GM12878 (cell line): ENCODE measurements at regions not wholly inside any gene's neighbourhood (a gene's known extent, or its start where the extent isn't known, plus 50 kb on each side); places are given as distances from the start of the nearest gene placed in this dataset.

Experiments
- ATF2 ChIP-seq: IDR thresholded peaks from 2 replicates; pipeline ENCODE4 v1.6.1; 2012; ENCODE audit warnings: low read length, inconsistent platforms
- BHLHE40 ChIP-seq, 2 experiments: fragments of 450-650 bp in 1 of 2; IDR thresholded peaks; 2 replicates each; pipeline ENCODE4 v1.6.1; 2011 to 2017; ENCODE audit warnings: low read depth in 2 of 2, borderline replicate concordance in 1 of 2, improper control_type of control experiment in 1 of 2, low read length in 1 of 2, mild to moderate bottlenecking in 1 of 2
- CBFB ChIP-seq: IDR thresholded peaks from 2 replicates; pipeline ENCODE4 v1.6.1; 2016; ENCODE audit warnings: antibody characterized with exemption, low read depth
- CTCF ChIP-seq, 3 experiments: IDR thresholded peaks in 2 of 3; conservative IDR thresholded peaks in 1 of 3; 2 replicates each; pipeline ENCODE4 v1.5.1; 2011; ENCODE audit warnings: low read depth in 3 of 3, low read length in 3 of 3, mild to moderate bottlenecking in 3 of 3, control low read depth in 2 of 3, moderate library complexity in 2 of 3, inconsistent platforms in 1 of 3, mixed read lengths in 1 of 3; ENCODE audit not compliant: control insufficient read depth in 2 of 3, insufficient read depth in 1 of 3; ENCODE audit errors: extremely low read depth in 1 of 3
- NFYB ChIP-seq: IDR thresholded peaks from 2 replicates; pipeline ENCODE4 v1.6.1; 2011; ENCODE audit warnings: low read depth, mild to moderate bottlenecking, low read length, improper control_type of control experiment, moderate library complexity; ENCODE audit not compliant: insufficient read depth
- NRF1 ChIP-seq: conservative IDR thresholded peaks from 2 replicates; pipeline ENCODE4 v1.6.1; 2011; ENCODE audit warnings: mild to moderate bottlenecking, low read depth, low read length, improper control_type of control experiment
- RELB ChIP-seq: fragments of 450-650 bp; IDR thresholded peaks from 2 replicates; pipeline ENCODE4 v1.6.1; 2017; ENCODE audit warnings: low read depth, mild to moderate bottlenecking, moderate library complexity
- SMARCA5 ChIP-seq: fragments of 450-650 bp; IDR thresholded peaks from 2 replicates; pipeline ENCODE4 v1.6.1; 2017; ENCODE audit warnings: mild to moderate bottlenecking
- ZBTB4 ChIP-seq: fragments of 450-650 bp; formaldehyde crosslinking; IDR thresholded peaks from 2 replicates; pipeline ENCODE4 v1.4.0; 2022; ENCODE audit warnings: mild to moderate bottlenecking, moderate library complexity

- TF ChIP-seq CTCF (IDR thresholded peaks at IDR 0.05 in 2 of 3, conservative IDR thresholded peaks at IDR 0.05 in 1 of 3; ENCODE audit: control insufficient read depth in 2 of 3, extremely low read depth in 1 of 3, insufficient read depth in 1 of 3, low read depth in 3 of 3, low read length in 3 of 3) (peak in 1 of 3 experiments; percentile 21; a peak in 1 of 6 replicates), BHLHE40 (IDR thresholded peaks at IDR 0.05; ENCODE audit: borderline replicate concordance in 1 of 2, low read depth in 2 of 2, low read length in 1 of 2) (no peak), CBFB (no peak), NFYB (no peak), NRF1 (no peak), ATF2 (no peak), RELB (no peak), ZBTB4 (CRISPR knock-in tag) (no peak), SMARCA5 (no peak)
These were observed 2666.6 kb downstream of the PCDH7 start (continued) for GRCh38 chr4:33386764-33387163.
